HG03135 (cell line): ENCODE measurements at regions not wholly inside any gene's neighbourhood (a gene's known extent, or its start where the extent isn't known, plus 50 kb on each side); places are given as distances from the start of the nearest gene placed in this dataset.
"Not testable (repeated sequence)": the region's sequence is repeated elsewhere in the genome, so short reads cannot be mapped to it uniquely, and the experiment has no call there.

Source experiments
- ATAC-seq: cut with Tn5 transposase; IDR thresholded peaks from one replicate; pipeline ENCODE4 v1.9.1; 2021; ENCODE audit warnings: mild to moderate bottlenecking, moderate library complexity; ENCODE audit not compliant: unreplicated experiment

DNA sequence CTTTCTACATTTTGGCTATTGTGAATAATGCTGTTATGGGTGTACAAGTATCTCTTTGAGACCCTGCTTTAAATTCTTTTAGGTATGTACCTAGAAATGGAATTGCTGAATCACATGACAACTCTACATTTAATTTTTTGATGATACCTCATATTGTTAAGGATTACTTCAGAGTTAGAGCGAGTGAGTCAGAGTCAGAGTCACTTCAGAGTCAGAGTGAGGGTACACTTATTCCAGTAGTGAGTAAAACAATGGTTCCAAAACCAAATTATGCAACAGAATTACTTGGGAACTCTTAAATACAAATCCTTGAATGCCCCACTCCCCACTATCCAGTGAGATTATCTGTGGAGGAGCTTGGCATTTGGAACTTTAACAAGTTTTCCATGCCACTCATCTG lies 50.3 kb upstream of the SNRK start:
- no peak for ATAC-seq

DNA sequence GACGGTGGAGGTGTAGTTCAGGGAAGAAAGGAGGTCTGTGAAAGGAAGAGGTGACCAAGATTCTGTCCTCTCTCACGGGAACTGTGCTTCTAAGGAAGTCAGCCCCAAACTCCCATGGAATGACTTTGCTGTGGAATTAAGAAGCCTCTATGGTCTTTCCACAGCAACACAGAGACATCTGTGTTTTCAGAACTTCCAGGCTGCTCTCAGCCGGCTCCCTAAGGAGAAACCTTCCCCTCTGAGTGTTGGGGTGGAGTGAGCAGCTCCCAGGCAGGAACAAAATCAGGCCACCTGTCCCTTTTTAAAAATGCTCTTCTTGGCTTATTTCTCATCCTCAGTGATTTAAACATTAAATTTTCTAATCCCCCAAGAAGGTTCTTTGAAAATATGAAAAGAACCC lies 53.3 kb upstream of the SNRK start:
- no peak for ATAC-seq

DNA sequence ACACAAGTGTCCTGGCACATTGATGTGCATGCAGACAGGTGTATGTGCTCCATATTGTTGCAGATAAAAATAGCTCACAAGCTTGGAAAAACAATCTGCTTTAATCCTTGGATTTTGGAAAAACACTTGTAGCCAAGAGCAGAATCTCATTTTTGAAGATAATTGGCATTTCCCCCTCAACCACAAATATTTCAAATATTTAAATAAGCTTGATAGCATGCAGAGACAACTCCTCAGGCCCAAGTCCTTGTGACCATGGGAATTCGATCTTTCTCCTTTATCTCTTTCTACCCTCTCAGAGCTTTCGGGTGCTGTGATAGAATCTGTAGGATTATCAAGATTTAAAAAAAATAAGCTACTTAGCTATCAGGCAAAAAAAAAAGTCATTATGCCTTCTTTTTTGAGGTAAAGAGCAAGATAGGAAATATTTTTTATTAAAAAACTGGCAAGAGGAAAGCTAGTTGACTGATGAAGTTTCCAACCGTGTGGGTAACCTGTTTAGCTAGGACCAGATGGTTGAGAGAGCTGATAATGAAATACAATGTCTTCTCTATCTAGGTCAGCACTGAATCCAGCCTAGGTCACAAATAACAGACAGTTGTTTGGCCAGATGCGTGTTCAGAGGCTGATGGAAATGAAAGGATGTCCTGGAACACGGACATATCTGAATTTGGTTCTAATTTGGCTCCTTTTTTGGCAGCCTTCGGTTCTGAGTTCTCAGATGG lies 54.9 kb upstream of the SNRK start:
- no peak for ATAC-seq

DNA sequence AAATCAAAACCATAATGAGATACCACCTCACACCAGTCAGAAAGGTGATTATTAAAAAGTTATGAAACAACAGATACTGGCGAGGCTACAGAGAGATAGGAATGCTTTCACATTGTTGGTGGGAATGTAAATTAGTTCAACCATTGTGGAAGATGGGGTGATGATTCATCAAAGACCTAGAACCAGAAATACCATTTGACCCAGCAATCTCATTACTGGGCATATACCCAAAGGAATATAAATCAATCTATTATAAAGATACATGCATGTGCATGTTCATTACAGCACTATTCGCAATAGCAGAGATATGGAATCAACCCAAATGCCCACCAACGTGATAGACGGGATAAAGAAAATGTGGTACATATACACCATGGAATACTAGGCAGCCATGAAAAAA lies 56.5 kb upstream of the SNRK start:
- not testable (repeated sequence) for ATAC-seq

DNA sequence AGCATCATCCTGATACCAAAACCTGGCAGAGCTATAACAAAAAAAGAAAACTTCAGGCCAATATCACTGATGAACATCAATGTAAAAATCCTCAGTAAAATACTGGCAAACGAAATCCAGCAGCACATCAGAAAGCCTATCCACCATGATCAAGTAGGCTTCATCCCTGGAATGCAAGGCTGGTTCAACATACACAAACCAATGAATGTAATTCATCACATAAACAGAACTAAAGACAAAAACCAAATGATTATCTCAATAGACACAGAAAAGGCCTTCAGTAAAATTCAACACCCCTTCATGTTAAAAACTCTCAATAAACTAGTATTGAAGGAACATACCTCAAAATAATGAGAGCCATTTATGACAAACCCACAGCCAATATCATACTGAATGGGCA lies 58.7 kb upstream of the SNRK start:
- ATAC-seq = not testable (repeated sequence)

DNA sequence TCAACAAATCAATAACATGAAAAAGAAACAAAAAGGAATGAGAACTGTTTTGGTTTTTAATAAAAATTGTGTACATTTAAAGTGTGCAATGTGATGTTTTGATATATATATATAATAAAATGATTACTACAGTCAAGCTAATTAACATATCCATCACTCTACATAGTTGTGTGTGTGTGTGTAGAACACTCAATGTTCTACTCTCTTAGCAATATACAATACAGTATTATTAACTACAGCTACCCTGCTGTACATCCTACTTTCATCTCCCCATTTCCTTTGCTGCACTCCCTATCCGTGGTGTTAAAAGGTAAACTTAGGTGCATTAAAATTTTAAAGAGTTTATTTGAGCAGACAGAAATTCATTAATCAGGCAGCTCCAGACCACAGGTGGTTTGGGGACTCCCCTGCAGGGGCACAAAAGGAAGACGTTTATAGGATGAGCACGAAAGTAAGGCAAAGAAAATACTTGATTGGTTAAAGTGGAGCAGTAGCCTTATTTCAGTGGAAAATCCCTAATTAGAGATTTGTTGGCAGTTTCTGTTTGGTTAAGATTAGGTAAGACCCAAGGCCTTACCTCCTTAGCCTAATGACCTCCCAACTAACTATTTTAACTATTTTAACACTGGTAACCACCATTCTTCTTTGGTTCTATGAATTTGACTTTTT lies 61.8 kb upstream of the SNRK start:
- ATAC-seq = no peak

DNA sequence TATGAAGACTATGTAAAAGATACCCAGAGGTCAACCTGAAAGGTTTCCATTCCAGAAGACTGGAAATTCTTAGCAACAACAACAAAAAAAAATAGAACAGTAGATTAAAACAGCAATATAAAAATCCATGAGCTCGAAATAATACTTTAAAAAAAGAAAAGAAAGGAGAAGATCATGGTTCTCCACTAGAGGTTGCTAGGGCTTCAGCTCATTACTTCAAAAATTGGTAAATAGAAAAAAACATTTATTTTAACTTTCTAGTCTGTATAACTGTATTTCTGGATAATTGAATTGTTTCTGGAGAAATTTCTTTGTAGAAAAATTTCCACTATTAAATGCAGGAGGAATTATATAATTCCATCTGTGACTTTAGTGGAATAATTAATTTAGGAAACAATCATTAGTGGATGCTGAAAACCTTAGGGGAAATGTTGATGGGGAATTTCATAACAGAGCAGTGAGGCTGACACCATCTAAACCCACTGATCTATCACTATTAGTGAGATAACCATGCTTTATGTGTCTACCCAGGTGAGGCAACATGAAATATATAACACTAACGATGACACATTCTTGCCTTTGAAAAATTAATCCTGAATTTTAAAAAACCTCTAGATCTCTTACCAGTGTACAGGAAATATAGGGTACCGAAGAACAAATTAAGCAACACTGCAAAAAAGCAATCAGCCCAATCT lies 62.5 kb upstream of the SNRK start:
- no peak for ATAC-seq

DNA sequence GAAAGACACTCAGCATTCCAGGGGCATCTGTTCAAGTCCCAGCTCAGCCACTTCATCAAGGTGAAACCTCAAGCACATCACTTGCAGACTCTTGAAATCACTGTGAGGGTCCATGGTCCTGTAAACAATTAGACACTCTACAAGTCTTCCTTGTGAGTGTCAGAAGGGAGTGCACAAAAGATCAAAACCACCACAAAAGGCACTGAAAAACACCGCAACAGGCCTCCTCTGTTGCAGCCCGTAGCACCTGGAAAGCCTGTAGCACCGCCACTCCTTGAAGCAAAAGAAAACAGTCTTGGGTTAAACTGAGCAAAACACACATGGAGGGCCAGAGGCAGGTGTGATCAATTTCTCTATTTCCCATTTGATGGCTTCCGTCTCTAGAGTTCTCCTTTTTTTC lies 63.8 kb upstream of the SNRK start:
- no peak for ATAC-seq

DNA sequence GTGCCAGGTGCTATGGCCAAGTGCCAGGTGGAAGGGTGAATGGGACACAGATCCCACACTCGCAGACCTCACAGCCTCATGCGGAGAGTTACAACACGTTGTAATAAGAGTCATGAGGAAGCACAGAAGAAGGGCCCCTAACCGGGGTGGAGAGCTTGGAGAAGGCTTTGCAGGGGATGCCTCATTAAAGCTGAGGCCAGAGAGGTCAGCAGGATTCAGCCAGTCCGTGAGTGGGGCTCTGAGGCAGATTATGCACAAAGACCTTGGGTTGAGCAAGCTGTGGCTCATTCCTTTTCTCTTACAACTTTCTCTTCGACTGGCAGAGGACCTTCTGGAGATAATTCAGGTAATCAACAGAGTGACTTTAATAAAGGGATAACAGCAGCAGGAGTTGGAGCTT lies 65.3 kb upstream of the SNRK start:
- ATAC-seq = no peak

DNA sequence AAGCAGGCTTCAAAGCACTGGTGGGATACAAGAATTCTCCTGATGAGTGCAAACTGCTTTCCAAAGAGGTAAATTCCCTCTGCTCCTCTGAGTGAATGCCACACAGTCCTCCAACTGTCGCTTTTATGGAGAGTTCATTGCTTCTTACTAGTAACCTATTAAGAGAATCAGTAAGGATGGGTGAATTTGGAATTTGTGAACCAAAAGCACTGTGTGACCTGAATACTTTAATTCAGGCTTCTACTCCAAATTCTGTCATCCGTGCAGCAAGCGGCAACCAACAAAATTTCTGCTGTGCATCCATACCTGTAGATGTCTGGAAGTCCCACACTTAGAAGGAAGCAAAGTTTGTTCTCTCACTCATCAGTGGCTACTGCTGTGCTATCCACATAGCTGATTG lies 66.7 kb upstream of the SNRK start:
- ATAC-seq = no peak

DNA sequence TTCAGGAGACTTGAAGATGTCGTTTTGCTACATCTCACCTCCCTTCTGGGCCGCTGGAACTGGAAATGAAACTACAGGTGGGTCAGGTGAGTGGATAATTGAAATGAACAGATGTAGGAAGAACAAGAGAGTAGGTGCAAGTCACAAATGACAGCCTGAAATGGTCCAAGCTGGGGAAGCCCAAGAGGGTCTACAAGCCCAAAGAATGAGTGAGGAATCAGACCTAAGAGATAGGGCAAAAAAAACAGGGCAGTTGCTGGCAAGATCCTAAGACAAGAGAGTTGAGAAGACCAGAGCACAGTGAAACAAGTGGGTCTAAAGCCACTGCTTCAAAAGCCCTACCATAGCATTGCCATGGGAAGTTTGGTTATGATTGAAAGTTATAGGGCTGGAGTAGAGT lies 67.4 kb upstream of the SNRK start:
- no peak for ATAC-seq

DNA sequence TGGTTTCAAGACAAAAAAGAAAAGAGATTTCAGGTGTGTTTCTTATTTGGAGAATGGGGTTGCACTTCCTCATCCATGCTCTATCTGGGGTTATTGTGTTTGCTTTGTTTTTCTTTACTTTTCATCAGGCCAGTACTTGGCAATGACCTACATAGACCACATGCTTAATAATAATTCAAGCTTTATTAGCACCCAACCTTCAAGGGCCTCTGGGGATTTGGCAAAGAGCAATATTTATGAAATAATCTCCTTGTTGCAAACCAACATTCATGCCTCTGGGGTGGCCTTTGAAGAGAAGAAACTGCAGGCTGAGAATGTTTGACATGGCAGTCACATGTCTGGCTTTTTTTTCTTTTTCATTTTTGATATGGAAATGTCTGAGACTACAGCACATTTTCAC lies 68.2 kb upstream of the SNRK start:
- no peak for ATAC-seq

DNA sequence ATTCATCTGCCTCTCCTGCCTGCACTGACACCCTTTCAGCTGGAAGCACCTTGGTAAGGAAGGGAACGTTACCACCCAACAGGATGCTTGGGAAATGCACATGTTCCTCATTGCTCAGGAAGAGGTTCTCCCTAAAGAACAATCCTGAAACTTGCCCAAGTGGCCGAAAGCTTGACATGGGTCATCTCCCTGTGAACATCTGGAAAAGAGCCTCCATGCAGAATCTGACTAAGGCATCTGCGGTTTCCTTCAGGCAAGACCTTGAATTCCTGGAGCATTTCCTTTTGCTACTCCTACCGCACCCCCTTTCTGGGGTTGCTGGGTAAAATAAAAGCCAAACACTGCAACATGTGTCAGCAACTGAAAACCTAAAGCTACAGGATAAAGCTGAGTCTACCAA lies 68.7 kb upstream of the SNRK start:
- ATAC-seq = no peak

DNA sequence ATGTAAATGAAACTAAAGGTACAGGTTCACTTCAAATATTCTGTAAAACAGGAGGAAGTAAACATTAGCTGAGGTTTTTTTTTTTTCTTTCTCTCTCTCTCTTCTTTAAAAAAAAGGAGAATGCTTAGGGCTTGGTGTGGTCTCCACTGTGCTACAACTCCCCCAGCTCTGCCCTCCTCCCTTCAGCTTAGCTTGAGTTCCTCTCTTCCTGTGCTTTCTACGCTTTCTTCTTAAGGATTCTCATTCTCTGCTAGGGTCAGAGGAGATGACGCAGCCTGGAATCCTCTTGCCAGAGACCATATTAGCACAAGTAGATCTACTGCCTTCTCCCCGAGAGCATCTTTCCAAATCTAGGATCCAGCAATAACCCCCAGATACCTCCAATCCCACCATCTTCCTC lies 69.1 kb upstream of the SNRK start:
- ATAC-seq = no peak

DNA sequence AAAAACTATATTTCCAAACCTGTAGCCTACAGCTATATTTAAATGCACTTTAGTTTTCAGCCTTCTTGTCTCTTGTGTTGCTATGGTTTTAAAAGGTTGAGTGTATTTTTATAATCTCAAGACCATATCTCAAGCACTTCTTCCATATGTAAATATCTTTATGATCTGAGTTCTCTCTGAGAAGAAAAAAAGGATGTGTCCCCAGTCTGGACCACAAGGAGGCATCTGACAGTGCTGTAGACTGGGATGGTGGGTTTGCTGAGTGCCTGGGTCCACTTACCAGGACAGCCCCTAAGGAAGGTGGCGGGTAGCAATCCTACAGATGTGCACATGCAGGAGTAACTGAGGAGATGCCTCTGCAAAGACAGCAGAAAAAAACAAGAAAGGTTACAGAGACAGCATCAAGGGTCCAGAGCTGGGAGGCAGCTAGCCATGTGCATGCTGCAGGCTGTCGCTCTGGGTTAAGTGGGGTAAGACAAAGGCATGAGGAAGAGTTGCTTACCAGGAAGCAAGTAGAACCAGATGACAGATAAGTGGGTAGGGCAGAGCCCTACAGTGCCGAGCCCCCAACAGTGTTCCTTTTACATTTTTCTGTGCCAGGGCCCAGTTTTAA lies 70.6 kb upstream of the SNRK start:
- no peak for ATAC-seq

DNA sequence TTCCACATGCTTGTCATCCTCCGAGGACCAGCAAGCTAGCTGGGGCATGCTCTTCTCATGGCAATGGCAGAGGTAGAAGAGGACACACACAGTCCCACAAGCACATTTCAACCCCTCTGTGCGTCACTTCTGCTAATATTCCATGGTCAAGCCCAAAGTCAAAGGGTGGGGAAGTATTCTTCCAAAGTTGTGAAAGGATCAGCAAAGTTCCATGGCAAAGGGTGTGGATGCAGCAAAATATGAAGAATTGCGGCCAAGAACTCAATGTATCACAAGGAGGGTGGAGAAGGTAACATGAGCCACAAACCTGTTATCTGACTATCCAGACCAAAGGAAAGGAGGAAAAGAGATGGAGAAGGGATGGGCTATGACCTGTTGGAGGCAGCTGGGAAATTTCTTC lies 71.2 kb upstream of the SNRK start:
- no peak for ATAC-seq

DNA sequence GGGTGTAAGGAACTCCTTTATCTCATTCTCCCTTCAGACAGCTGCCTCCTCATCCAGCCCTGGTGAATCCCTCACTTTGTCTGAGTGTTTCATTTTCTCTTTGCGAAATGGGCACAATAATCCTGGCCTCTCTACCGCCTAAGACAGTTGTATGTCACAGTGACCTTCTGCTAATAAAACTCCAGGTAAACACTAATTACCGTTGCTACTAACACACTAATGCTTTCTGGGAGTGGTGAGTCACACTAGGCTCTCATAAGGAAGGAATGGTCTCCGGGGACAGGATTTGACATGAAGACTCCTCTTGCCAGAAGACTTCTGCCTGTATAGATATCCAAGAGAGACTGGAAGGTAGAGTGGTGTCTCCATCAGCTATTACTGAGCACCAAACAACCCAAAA lies 71.7 kb upstream of the SNRK start:
- no peak for ATAC-seq

DNA sequence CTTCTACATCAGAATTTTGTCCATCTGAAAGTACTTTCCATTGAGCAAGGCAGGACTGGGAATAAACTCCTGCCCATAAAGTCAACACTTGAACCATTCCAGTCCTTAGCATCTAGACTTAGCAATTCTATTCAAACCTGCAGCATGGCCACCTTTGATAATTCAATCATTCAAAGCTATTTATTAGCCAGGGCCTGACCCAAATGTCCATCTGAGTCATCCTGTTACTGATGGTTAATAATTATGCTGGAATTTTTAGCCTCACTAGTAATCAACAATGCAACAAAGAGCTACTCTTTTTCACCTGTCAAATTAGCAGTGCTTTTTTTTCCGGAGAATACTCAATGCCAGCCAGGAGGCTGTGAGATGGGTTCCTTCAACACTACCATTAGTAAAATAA lies 72.7 kb upstream of the SNRK start:
- no peak for ATAC-seq

DNA sequence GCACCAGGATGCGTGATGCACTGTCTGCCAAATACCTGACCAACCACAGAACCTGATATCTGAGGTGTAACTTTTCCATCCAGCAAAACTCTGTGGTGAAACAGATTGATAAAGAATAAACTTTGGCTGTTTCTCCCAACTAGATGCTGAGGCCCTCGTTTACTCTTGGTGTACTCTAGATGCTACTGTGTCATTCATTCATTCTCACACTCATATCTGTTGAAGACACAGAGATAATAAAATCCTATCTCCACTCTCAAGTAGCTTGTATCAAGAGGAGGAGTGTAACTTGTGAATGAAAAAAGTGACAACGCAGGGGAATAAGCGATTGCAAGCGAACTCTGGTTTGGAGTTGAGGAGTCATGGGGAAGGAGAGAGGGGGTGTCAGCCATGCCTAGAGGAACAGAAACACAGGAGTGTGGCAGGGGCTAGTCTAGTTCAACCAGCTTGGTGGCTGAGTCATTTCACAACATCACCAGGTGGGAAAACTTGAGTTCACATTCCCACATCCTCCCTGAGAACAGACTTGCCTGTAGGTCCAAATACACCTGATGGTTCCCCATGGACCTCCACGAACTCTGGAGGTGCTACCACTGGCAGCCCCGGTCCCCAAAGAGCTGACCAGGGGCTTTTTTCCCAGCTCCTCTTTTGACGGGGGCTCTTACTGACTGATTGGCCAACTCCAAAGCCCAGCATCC lies 73.3 kb upstream of the SNRK start:
- ATAC-seq = no peak

DNA sequence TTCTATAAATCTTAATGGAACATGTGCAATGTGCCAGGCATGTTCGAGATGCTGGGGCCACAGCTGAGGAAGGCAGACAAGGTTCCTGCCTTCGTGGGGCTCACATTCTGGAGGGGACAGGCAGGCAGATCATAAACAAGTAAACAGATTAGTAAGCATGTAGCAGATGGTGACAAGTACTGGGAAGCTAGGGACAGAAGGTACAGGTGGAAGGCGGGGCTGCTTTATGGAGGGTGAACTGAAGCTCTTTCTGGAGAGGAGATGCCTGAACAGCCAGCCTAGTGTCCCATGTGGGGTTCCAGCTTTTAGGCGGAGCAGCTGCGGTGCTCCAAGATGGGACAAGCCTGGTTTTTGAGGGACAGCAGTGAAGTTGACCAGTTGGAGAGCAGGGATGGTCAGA lies 74.7 kb upstream of the SNRK start:
- ATAC-seq = no peak
